ENCODE measurements at regions not wholly inside any gene's neighbourhood (a gene's known extent, or its start where the extent isn't known, plus 50 kb on each side); places are given as distances from the start of the nearest gene placed in this dataset.

GRCh38 chr4:128601991-128602695 lies 207.4 kb upstream of the JADE1 start:
- peak; percentile 29 for DNase-seq (ENCODE audit: low spot score)

- peak; percentile 57 for DNase-seq (ENCODE audit: low spot score)
Measured at GRCh38 chr4:128600996-128601871, 208.3 kb upstream of the JADE1 start.

- DNase-seq (ENCODE audit: low spot score) = no peak
Measured at GRCh38 chr4:128600410-128600809, 209.1 kb upstream of the JADE1 start.

- no peak for DNase-seq (ENCODE audit: low spot score)
Measured at GRCh38 chr4:128597500-128597899, 212.0 kb upstream of the JADE1 start.

- no peak for DNase-seq (ENCODE audit: low spot score)
Measured at GRCh38 chr4:128596853-128597252, 212.6 kb upstream of the JADE1 start.

- no peak for DNase-seq (ENCODE audit: low spot score)
Measured at GRCh38 chr4:128596115-128596514, 213.4 kb upstream of the JADE1 start.

GRCh38 chr4:128591482-128591881 lies 218.0 kb upstream of the JADE1 start:
- no peak for DNase-seq (ENCODE audit: low spot score)

- no peak for DNase-seq (ENCODE audit: low spot score)
Measured at GRCh38 chr4:128590773-128591172, 218.7 kb upstream of the JADE1 start.

- DNase-seq (ENCODE audit: low spot score) = no peak
Measured at GRCh38 chr4:128590034-128590740, 219.3 kb upstream of the JADE1 start.

GRCh38 chr4:128589384-128589965 lies 220.0 kb upstream of the JADE1 start:
- DNase-seq (ENCODE audit: low spot score) = no peak

GRCh38 chr4:128587382-128587781 lies 222.1 kb upstream of the JADE1 start:
- no peak for DNase-seq (ENCODE audit: low spot score)

GRCh38 chr4:128583753-128584712 lies 225.5 kb upstream of the JADE1 start:
- DNase-seq (ENCODE audit: low spot score) = peak; percentile 43

GRCh38 chr4:128582427-128582870 lies 227.1 kb upstream of the JADE1 start:
- DNase-seq (ENCODE audit: low spot score) = no peak

GRCh38 chr4:128579154-128579853 lies 230.2 kb upstream of the JADE1 start:
- DNase-seq (ENCODE audit: low spot score) = no peak

GRCh38 chr4:128574706-128575105 lies 234.8 kb upstream of the JADE1 start:
- DNase-seq (ENCODE audit: low spot score) = peak; percentile 30

- peak; percentile 70 for DNase-seq (ENCODE audit: low spot score)
Measured at GRCh38 chr4:128573781-128574508, 235.6 kb upstream of the JADE1 start.

- DNase-seq (ENCODE audit: low spot score) = no peak
Measured at GRCh38 chr4:128572778-128573241, 236.7 kb upstream of the JADE1 start.

GRCh38 chr4:128571747-128572146 lies 237.8 kb upstream of the JADE1 start:
- DNase-seq (ENCODE audit: low spot score) = peak; percentile 75

- peak; percentile 50 for DNase-seq (ENCODE audit: low spot score)
Measured at GRCh38 chr4:128570387-128570975, 239.0 kb upstream of the JADE1 start.

Measured in AG20443 (cell line).